ENCODE measurements at regions not wholly inside any gene's neighbourhood (a gene's known extent, or its start where the extent isn't known, plus 50 kb on each side); places are given as distances from the start of the nearest gene placed in this dataset.

DNA sequence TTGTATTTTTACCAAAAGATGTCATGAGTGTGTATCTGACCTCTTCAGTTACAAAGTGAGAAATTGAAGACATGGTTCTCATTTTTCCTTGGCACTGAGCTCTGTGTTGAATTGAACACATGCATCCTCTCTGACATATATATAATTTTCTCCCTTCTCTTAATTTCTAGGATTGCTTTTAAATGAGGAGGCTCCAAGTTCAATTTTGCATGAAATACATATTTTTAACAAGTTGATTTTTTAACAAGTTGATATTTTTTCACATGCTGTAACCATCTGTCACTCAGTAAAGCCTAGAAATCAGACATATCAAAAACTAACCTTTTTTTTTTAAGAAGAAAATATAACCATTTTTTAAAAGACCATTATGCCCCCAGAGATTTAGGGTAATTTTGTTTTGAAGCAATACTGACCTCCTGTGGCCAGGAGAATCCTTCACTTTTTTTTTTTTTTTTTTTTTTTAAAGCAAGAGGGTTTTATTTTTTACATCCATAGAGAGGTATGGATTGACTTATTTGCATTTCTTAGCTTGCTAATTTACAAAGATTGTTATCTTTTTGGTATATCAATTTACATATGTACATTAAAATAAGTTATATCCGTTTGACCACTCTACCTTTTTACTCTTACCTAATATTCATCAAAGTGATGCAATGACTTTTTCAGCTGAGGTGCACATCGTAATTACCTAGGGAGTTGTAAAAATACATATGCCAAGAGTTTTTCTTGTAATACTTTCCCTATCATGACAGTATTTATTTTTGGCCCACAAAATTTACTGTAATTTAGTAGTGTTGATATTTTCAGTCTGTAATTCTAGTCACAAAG, 161.8 kb downstream of the SOCS6 start (continued):
- TF ChIP-seq, protein P1, sequence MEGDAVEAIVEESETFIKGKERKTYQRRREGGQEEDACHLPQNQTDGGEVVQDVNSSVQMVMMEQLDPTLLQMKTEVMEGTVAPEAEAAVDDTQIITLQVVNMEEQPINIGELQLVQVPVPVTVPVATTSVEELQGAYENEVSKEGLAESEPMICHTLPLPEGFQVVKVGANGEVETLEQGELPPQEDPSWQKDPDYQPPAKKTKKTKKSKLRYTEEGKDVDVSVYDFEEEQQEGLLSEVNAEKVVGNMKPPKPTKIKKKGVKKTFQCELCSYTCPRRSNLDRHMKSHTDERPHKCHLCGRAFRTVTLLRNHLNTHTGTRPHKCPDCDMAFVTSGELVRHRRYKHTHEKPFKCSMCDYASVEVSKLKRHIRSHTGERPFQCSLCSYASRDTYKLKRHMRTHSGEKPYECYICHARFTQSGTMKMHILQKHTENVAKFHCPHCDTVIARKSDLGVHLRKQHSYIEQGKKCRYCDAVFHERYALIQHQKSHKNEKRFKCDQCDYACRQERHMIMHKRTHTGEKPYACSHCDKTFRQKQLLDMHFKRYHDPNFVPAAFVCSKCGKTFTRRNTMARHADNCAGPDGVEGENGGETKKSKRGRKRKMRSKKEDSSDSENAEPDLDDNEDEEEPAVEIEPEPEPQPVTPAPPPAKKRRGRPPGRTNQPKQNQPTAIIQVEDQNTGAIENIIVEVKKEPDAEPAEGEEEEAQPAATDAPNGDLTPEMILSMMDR (CRISPR knock-in tag; IDR thresholded peaks at IDR 0.05), result peak; percentile 44
- TF ChIP-seq ZKSCAN8 (CRISPR knock-in tag; IDR thresholded peaks at IDR 0.05; ENCODE audit: borderline replicate concordance) (no peak), CEBPB (IDR thresholded peaks at IDR 0.05; ENCODE audit: borderline replicate concordance, low read depth, low read length) (peak; percentile 84), STAG1 (CRISPR knock-in tag; IDR thresholded peaks at IDR 0.05) (peak; percentile 77), KDM4B (CRISPR knock-in tag; IDR thresholded peaks at IDR 0.05) (no peak), RAD21 (CRISPR knock-in tag; IDR thresholded peaks at IDR 0.05) (peak; percentile 44)
- TF ChIP-seq, protein P2, sequence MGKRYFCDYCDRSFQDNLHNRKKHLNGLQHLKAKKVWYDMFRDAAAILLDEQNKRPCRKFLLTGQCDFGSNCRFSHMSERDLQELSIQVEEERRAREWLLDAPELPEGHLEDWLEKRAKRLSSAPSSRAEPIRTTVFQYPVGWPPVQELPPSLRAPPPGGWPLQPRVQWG (CRISPR knock-in tag; IDR thresholded peaks at IDR 0.05; ENCODE audit: borderline replicate concordance, low read depth), result no peak
- TF ChIP-seq, protein P3, sequence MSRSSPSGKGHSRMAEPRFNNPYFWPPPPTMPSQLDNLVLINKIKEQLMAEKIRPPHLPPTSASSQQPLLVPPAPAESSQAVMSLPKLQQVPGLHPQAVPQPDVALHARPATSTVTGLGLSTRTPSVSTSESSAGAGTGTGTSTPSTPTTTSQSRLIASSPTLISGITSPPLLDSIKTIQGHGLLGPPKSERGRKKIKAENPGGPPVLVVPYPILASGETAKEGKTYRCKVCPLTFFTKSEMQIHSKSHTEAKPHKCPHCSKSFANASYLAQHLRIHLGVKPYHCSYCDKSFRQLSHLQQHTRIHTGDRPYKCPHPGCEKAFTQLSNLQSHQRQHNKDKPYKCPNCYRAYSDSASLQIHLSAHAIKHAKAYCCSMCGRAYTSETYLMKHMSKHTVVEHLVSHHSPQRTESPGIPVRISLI (CRISPR knock-in tag; IDR thresholded peaks at IDR 0.05; ENCODE audit: borderline replicate concordance), result peak; percentile 85

DNA sequence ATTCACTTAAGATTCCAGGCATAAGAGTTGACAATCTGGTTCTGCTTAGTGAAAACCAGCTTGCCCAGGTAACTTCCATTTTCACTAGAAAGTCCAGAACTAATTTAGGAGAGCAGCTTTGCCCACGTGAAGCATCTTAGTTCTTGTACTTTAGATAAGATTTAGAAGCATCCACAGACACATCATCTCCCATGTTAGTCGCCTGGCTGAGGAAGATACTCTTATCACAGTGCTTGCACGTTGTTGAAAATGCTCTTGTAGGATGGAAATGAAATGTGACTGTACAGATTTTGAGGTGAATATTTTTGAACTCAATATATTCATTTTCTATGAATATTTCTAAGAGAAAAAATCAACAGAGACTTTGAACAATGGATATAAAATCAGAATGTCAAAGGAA, 159.7 kb downstream of the SOCS6 start:
- POLR2A ChIA-PET, result no interaction called here
- in situ Hi-C loops (cut with HindIII; ENCODE audit: extremely low pct_ligation_motif_present, low pct_unique_long_range_greater_than_20kb), result loop anchor here (5.0 kb wide), 1 partner anchor 241 kb away; the partner anchor contains the start of gene RTTN
- TF ChIP-seq ZBTB7B (CRISPR knock-in tag; IDR thresholded peaks at IDR 0.05) (no peak), ZNF644 (CRISPR knock-in tag; IDR thresholded peaks at IDR 0.05; ENCODE audit: low read depth) (no peak)
- TF ChIP-seq, protein P4, sequence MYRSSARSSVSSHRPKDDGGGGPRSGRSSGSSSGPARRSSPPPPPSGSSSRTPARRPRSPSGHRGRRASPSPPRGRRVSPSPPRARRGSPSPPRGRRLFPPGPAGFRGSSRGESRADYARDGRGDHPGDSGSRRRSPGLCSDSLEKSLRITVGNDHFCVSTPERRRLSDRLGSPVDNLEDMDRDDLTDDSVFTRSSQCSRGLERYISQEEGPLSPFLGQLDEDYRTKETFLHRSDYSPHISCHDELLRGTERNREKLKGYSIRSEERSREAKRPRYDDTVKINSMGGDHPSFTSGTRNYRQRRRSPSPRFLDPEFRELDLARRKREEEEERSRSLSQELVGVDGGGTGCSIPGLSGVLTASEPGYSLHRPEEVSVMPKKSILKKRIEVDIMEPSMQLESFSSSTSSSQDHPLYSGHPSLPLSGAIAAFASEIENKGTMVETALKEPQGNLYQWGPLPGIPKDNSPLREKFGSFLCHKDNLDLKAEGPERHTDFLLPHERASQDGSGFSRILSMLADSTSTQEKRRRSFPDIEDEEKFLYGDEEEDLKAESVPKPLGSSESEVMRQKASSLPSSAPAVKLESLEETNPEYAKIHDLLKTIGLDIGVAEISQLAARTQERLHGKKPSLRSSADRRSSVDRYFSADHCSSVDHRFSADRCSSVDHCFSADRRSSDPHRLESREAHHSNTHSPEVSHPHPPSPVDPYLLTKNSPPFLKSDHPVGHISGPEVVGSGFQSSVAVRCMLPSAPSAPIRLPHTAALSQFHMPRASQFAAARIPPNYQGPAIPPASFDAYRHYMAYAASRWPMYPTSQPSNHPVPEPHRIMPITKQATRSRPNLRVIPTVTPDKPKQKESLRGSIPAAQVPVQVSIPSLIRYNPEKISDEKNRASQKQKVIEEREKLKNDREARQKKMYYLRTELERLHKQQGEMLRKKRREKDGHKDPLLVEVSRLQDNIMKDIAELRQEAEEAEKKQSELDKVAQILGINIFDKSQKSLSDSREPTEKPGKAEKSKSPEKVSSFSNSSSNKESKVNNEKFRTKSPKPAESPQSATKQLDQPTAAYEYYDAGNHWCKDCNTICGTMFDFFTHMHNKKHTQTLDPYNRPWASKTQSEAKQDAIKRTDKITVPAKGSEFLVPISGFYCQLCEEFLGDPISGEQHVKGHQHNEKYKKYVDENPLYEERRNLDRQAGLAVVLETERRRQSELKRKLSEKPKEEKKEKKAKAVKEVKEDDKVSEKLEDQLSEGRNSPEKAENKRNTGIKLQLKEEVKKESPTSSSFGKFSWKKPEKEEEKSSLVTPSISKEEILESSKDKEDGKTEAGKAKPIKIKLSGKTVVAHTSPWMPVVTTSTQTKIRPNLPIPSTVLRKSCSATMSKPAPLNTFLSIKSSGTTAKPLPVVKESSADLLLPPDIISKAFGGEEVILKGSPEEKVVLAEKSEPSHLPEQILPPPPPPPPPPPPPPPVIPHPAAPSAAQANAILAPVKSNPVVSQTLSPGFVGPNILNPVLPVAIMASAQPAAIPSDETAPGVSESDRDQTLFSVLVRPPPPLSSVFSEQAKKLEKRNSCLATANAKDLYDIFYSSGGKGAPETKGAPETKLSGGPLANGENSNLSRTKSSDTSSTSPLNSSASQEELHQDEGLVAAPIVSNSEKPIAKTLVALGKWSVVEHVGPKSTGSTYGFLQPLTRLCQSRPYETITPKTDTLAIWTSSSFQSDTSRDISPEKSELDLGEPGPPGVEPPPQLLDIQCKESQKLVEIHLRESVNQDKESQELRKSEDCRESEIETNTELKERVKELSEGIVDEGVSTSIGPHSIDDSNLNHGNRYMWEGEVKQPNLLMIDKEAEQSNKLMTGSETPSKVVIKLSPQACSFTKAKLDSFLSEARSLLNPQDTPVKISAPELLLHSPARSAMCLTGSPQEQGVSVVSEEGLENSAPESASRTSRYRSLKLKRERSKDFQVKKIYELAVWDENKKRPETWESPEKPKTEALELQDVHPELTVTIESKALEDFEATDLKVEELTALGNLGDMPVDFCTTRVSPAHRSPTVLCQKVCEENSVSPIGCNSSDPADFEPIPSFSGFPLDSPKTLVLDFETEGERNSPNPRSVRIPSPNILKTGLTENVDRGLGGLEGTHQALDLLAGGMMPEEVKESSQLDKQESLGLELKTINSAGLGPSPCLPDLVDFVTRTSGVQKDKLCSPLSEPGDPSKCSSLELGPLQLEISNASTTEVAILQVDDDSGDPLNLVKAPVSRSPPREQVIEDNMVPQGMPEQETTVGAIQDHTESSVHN (CRISPR knock-in tag; IDR thresholded peaks at IDR 0.05), result no peak

More for the DNA sequence above, 159.7 kb downstream of the SOCS6 start:
- Histone ChIP-seq H3K79me2 (ENCODE audit: insufficient read depth, low read length) (no peaks in the 10 kb centered on the region), H3K9ac (ENCODE audit: insufficient read depth, low read depth, low read length) (no peak overlapping the region), H4K20me1 (ENCODE audit: insufficient read depth, low read length) (no peaks in the 10 kb centered on the region), H3K4me1 (ENCODE audit: insufficient read depth, low read length) (peaks cover 41% of the 10 kb centered on the region), H3K27me3 (ENCODE audit: control insufficient read depth in 1 of 2, insufficient read depth in 2 of 2, low read length in 2 of 2) (no peaks in the 10 kb centered on the region), H3K27ac (ENCODE audit: extremely low read length, insufficient read depth, low read length) (no peak overlapping the region), H3K4me3 (replicated peaks in 1 of 3; ENCODE audit: insufficient read depth in 1 of 3, low read depth in 2 of 3, low read length in 3 of 3) (no peak overlapping the region), H3K9me3 (ENCODE audit: low read length) (peaks cover 9% of the 10 kb centered on the region), H3K36me3 (replicated peaks in 1 of 2; ENCODE audit: control insufficient read depth in 1 of 2, insufficient read depth in 2 of 2, low read length in 2 of 2) (no peaks in the 10 kb centered on the region), H2AFZ (ENCODE audit: low read length) (no peak overlapping the region), H3K4me2 (ENCODE audit: low read depth, low read length) (no peak overlapping the region)
- ATAC-seq (no peak), DNase-seq (ENCODE audit: low spot score) (no peak), FAIRE-seq (no peak)
- BruUV-seq (replicated peaks), result no TSS peak
- CTCF ChIA-PET (ENCODE audit: low intra/inter-chr PET ratio, low total read pairs), result interaction anchor here (3.0 kb wide), 1 partner anchor 253 kb away, joined by 32 read pairs; no protein-coding TSS in a partner anchor
- intact Hi-C loops (cut with micrococcal nuclease; ENCODE audit: unreplicated experiment), result no loop called here
- WGBS (ENCODE audit: low lambda C conversion rate), result 50% methylated on average over 3 of the region's 3 CpGs

Data from HepG2 (cell line).